ENCODE measurements at regions not wholly inside any gene's neighbourhood (a gene's known extent, or its start where the extent isn't known, plus 50 kb on each side); places are given as distances from the start of the nearest gene placed in this dataset.
A peak's percentile ranks its signal among the peaks of the same experiment; 100 is the strongest.

DNA sequence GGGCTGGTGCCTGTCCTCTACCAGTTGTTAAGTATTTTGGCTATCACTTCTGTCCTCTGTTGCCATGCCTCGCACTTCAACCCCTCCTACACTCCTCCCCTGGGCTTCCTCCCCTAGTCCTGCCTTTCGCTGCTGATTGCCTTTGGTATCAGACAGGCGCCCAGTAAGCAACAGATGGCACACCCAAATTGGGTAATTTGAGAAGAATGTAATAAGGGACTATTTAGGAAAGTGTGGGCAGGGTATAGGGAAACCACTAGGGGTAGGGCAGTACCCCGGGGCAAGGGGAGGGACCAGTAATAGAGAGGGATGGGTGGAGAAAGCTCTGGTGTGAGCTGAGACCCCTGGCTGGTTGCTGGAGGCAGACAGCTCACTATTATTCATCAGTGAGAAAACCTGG, 172.7 kb upstream of the USP9X start:
- peak overlapping the region; percentile 62; the same call in 1 of the 2 replicates for H2AFZ ChIP-seq (ENCODE audit: low read length)
- H2BK15ac ChIP-seq (ENCODE audit: low read length), result no peak overlapping the region
- H4K8ac ChIP-seq (ENCODE audit: extremely low read depth, insufficient read depth, low read length), result no peak overlapping the region
- ChIA-PET POLR2A (ENCODE audit: partially characterized antibody) (no interaction called here), CTCF (ENCODE audit: partially characterized antibody) (no interaction called here)
- H3K4ac ChIP-seq (replicated peaks; ENCODE audit: insufficient read length, low read depth, low read length), result no peak overlapping the region
- no peak overlapping the region for H3K23ac ChIP-seq (ENCODE audit: insufficient read length)
- no peak overlapping the region for H3K4me2 ChIP-seq (ENCODE audit: insufficient read depth in 1 of 2, low read depth in 2 of 2, low read length in 2 of 2)
- no peaks in the 10 kb centered on the region for H3K79me1 ChIP-seq (ENCODE audit: low read depth, low read length)
- no peak overlapping the region for H3K4me3 ChIP-seq (ENCODE audit: extremely low read depth in 1 of 4, insufficient read depth in 2 of 4, low read depth in 3 of 4, low read length in 4 of 4)
- WGBS, 2 experiments (ENCODE audit: extremely low coverage in 1 of 2, insufficient coverage in 1 of 2, insufficient read length in 1 of 2, insufficient replicate concordance in 2 of 2, low coverage in 1 of 2, low lambda C conversion rate in 2 of 2, missing lambda C conversion rate in 1 of 2), result 79% methylated on average over 4 of the region's 4 CpGs; no CpG with 5 or more reads in 1 of the 2 experiments
- H2BK20ac ChIP-seq (ENCODE audit: low read length), result no peak overlapping the region
- no peak overlapping the region for H2BK120ac ChIP-seq (replicated peaks; ENCODE audit: low read depth, low read length)
- no peak overlapping the region for H3K18ac ChIP-seq (ENCODE audit: extremely low read depth, low read length)
- no peak overlapping the region for H3K9ac ChIP-seq (replicated peaks in 1 of 4; ENCODE audit: extremely low read depth in 1 of 4, low read depth in 3 of 4, low read length in 3 of 4)
- no peaks in the 10 kb centered on the region for H3K36me3 ChIP-seq (ENCODE audit: control insufficient read depth in 2 of 4, insufficient read depth in 4 of 4, low read length in 3 of 4)
- H2BK5ac ChIP-seq (ENCODE audit: low read depth, low read length), result no peak overlapping the region
- FAIRE-seq (no peak), DNase-seq (ENCODE audit: low read depth in 1 of 2, low spot score in 2 of 2) (no peak)
- H3K4me1 ChIP-seq (replicated peaks in 1 of 4; ENCODE audit: control insufficient read depth in 3 of 4, insufficient read depth in 4 of 4, low read length in 3 of 4), result 0 out of 7 replicates have a peak, but pooled peaks cover 0 to 2% (median 0%) of the 10 kb centered on the region in 4 experiments
- no peaks in the 10 kb centered on the region for H3K23me2 ChIP-seq (ENCODE audit: low read depth, low read length)
- no peak overlapping the region for H3K56ac ChIP-seq (replicated peaks; ENCODE audit: insufficient read length, low read depth, low read length)
- H2AK5ac ChIP-seq (ENCODE audit: low read depth, low read length), result no peak overlapping the region
- 0 out of 2 replicates have a peak overlapping the region, but pooled peaks have one; percentile 75 for H2BK12ac ChIP-seq (ENCODE audit: low read depth, low read length)
- H3K79me2 ChIP-seq (ENCODE audit: control insufficient read depth in 1 of 2, insufficient read depth in 2 of 2, low read length in 2 of 2), result no peaks in the 10 kb centered on the region
- H4K91ac ChIP-seq (replicated peaks; ENCODE audit: insufficient read length, low read length), result peak overlapping the region; percentile 85
- H4K5ac ChIP-seq (ENCODE audit: insufficient read length, low read depth, low read length), result no peak overlapping the region
- no peaks in the 10 kb centered on the region for H3K27me3 ChIP-seq (replicated peaks in 1 of 4; ENCODE audit: control insufficient read depth in 3 of 4, extremely low read depth in 1 of 4, insufficient read depth in 3 of 4, low read length in 3 of 4)
- H4K20me1 ChIP-seq (replicated peaks in 1 of 2; ENCODE audit: control insufficient read depth in 1 of 2, insufficient read depth in 2 of 2, low read length in 2 of 2), result no peaks in the 10 kb centered on the region
- H3K14ac ChIP-seq (ENCODE audit: insufficient read length), result no peak overlapping the region
- no peaks in the 10 kb centered on the region for H3K9me3 ChIP-seq (ENCODE audit: insufficient read depth in 2 of 2, low read depth in 1 of 2, low read length in 1 of 2)
- no peak overlapping the region for H3K27ac ChIP-seq (ENCODE audit: low read depth, low read length)
- no peak for TF ChIP-seq SAP30 (IDR thresholded peaks at IDR 0.05; ENCODE audit: insufficient read depth, insufficient replicate concordance, low read length)
- no peak for TF ChIP-seq SIN3A (conservative IDR thresholded peaks at IDR 0.05 in 1 of 2, IDR thresholded peaks at IDR 0.05 in 1 of 2; ENCODE audit: low read depth in 1 of 2, low read length in 2 of 2)
- TF ChIP-seq YY1 (IDR thresholded peaks at IDR 0.05; ENCODE audit: low read depth, low read length), result no peak

All from H1 (cell line).